ENCODE measurements at regions not wholly inside any gene's neighbourhood (a gene's known extent, or its start where the extent isn't known, plus 50 kb on each side); places are given as distances from the start of the nearest gene placed in this dataset.
"Not testable (repeated sequence)": the region's sequence is repeated elsewhere in the genome, so short reads cannot be mapped to it uniquely, and the experiment has no call there.

GRCh38 chr2:225288986-225289385 lies 110.5 kb upstream of the NYAP2 start:
- Mint-ChIP-seq H3K27me3 (no peaks in the 10 kb centered on the region), H3K9me3 (no peaks in the 10 kb centered on the region), H3K36me3 (ENCODE audit: low read depth) (no peaks in the 10 kb centered on the region), H3K4me1 (no peaks in the 10 kb centered on the region), H3K27ac (no peak overlapping the region), H3K4me3 (no peak overlapping the region)
- CTCF ChIA-PET = no interaction called here
- POLR2A ChIA-PET = no interaction called here
- DNase-seq = no peak

DNA sequence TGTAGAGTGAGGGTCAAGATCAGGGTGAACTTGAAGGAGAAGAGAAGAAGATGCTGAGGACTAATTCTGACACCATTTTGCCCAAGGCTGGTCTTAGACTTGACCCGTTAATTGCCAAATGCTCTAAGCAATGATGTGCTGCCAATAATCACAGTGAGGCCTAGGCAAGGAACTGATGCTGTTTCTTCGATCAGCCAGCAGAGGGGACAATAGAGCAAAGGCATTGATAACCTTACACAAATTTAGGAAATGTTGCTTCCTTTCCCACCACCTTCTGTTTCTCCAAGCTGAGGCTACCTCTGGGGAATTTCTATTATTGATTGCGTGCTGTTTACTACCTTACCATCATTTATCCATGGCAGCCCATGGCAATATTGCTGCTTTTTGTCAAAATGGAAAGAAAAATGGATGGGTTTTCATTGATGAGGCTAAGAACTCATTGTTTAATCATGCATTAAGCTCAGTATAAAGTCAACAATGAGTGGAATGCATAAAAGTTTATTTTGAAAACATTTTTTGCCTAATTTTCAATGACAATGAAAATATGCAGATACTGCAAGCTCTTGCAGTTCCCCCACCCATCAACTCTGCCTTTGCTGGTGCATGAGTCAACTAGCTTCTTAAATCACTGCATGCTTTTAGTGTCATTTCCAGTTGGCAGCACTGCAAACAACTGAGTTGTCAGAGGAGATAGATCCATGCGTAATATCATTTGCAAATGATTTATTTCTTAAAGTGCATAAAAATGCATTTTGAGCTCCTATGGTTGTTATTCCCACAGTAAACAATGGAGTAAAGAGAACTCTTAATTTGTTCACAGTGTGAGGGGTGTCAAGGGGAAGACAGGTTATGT lies 116.4 kb upstream of the NYAP2 start:
- H3K36me3 Mint-ChIP-seq (ENCODE audit: low read depth) = no peaks in the 10 kb centered on the region
- peak; percentile 19 for DNase-seq
- H3K27ac Mint-ChIP-seq = no peak overlapping the region
- no peaks in the 10 kb centered on the region for H3K9me3 Mint-ChIP-seq
- no peak overlapping the region for H3K4me3 Mint-ChIP-seq
- ChIA-PET CTCF (interaction anchor here (0.6 to 3.4 kb wide), 8 partner anchors 12 to 378 kb away, joined by 3 to 28 read pairs (median 3); no protein-coding TSS in a partner anchor), POLR2A (interaction anchor here (1.0 kb wide), 1 partner anchor 382 kb away, joined by 3 read pairs; no protein-coding TSS in a partner anchor)
- H3K27me3 Mint-ChIP-seq = no peaks in the 10 kb centered on the region
- H3K4me1 Mint-ChIP-seq = no peaks in the 10 kb centered on the region

- no peaks in the 10 kb centered on the region for H3K4me1 Mint-ChIP-seq
- POLR2A ChIA-PET = no interaction called here
- H3K27me3 Mint-ChIP-seq = no peaks in the 10 kb centered on the region
- CTCF ChIA-PET = no interaction called here
- H3K4me3 Mint-ChIP-seq = no peak overlapping the region
- peaks cover 2% of the 10 kb centered on the region for H3K9me3 Mint-ChIP-seq
- no peaks in the 10 kb centered on the region for H3K36me3 Mint-ChIP-seq (ENCODE audit: low read depth)
- H3K27ac Mint-ChIP-seq = no peak overlapping the region
- no peak for DNase-seq
These were observed 123.3 kb upstream of the NYAP2 start for GRCh38 chr2:225276207-225276606.

DNA sequence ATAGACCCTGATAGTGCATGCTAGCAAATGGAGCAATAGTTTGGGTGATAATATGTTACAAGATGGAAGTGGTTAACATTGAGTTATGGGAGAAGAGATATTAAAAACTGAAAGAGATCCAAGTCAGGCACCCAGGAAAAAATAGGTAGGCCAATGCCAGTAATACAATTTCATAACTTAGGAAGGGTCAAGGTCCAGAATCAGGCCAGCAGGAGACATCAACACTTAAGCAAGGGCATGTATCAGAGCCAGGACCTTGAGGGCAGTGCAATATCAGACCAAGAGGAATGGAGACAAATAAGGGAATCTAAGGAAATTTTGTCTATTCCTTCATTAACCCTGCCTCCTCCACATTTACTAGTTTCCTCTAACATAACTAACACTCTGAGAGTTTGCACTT lies 124.1 kb upstream of the NYAP2 start:
- no peaks in the 10 kb centered on the region for H3K4me1 Mint-ChIP-seq
- ChIA-PET POLR2A (no interaction called here), CTCF (no interaction called here)
- no peaks in the 10 kb centered on the region for H3K36me3 Mint-ChIP-seq (ENCODE audit: low read depth)
- no peak for DNase-seq
- no peaks in the 10 kb centered on the region for H3K27me3 Mint-ChIP-seq
- H3K27ac Mint-ChIP-seq = no peak overlapping the region
- H3K9me3 Mint-ChIP-seq = peaks cover 2% of the 10 kb centered on the region
- H3K4me3 Mint-ChIP-seq = no peak overlapping the region

- Mint-ChIP-seq H3K4me1 (no peaks in the 10 kb centered on the region), H3K4me3 (no peak overlapping the region), H3K9me3 (peaks cover 2% of the 10 kb centered on the region), H3K36me3 (ENCODE audit: low read depth) (no peaks in the 10 kb centered on the region), H3K27me3 (no peaks in the 10 kb centered on the region), H3K27ac (no peak overlapping the region)
- ChIA-PET CTCF (no interaction called here), POLR2A (no interaction called here)
- DNase-seq = no peak
These were observed 124.8 kb upstream of the NYAP2 start for GRCh38 chr2:225274751-225275150.

GRCh38 chr2:225272173-225272572 lies 127.3 kb upstream of the NYAP2 start:
- no peaks in the 10 kb centered on the region for H3K27me3 Mint-ChIP-seq
- CTCF ChIA-PET = no interaction called here
- POLR2A ChIA-PET = no interaction called here
- H3K27ac Mint-ChIP-seq = no peak overlapping the region
- no peak overlapping the region for H3K4me3 Mint-ChIP-seq
- H3K9me3 Mint-ChIP-seq = peaks cover 2% of the 10 kb centered on the region
- H3K36me3 Mint-ChIP-seq (ENCODE audit: low read depth) = no peaks in the 10 kb centered on the region
- no peak for DNase-seq
- no peaks in the 10 kb centered on the region for H3K4me1 Mint-ChIP-seq

DNA sequence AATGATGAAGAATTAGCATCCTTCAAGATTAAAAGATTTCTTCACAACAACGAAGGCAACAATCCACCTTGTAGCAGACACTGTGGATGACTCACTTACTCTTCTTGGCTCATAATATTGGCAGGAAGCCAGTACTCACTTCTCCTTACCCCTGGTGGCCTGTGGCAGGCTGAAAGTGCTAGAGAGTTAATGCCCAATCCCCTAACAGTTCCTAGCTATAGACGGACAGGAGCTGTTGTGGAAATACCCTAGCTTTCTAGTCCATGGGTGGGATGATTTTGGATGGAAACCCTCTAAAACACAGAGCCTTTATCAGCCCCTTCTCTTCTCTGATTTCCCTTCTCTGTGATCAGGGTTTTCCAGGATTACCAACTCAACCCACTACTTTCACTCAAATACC lies 128.6 kb upstream of the NYAP2 start:
- Mint-ChIP-seq H3K27me3 (no peaks in the 10 kb centered on the region), H3K27ac (no peak overlapping the region), H3K9me3 (no peaks in the 10 kb centered on the region), H3K4me3 (no peak overlapping the region), H3K4me1 (no peaks in the 10 kb centered on the region), H3K36me3 (ENCODE audit: low read depth) (no peaks in the 10 kb centered on the region)
- CTCF ChIA-PET = no interaction called here
- POLR2A ChIA-PET = no interaction called here
- DNase-seq = no peak

- Mint-ChIP-seq H3K9me3 (no peaks in the 10 kb centered on the region), H3K27me3 (no peaks in the 10 kb centered on the region), H3K27ac (no peak overlapping the region), H3K4me1 (no peaks in the 10 kb centered on the region), H3K36me3 (ENCODE audit: low read depth) (no peaks in the 10 kb centered on the region), H3K4me3 (no peak overlapping the region)
- ChIA-PET POLR2A (no interaction called here), CTCF (no interaction called here)
- DNase-seq = no peak
These were observed 129.5 kb upstream of the NYAP2 start for GRCh38 chr2:225270053-225270452.

DNA sequence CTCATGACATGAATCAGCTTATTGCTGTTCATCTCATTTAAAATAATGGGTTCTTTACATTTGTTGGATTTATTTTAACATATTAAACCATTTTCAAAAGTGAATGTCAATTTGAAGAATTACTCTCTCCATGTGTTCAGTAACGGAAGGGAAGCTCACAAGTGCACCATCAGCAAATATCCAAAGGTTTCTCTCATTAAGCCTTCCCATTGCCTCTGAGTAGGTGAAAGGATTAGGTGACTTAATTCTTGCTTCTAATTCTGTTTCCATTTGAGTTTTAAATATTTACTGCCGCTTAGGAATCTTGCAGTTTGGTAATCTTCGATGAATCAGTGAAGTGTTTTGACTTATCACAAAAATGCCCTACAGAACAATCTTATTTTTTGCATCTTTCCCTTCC lies 145.1 kb upstream of the NYAP2 start:
- H3K4me3 Mint-ChIP-seq = no peak overlapping the region
- ChIA-PET POLR2A (no interaction called here), CTCF (no interaction called here)
- no peak for DNase-seq
- H3K4me1 Mint-ChIP-seq = no peaks in the 10 kb centered on the region
- H3K27me3 Mint-ChIP-seq = no peaks in the 10 kb centered on the region
- H3K36me3 Mint-ChIP-seq (ENCODE audit: low read depth) = no peaks in the 10 kb centered on the region
- no peaks in the 10 kb centered on the region for H3K9me3 Mint-ChIP-seq
- H3K27ac Mint-ChIP-seq = no peak overlapping the region

- H3K27me3 Mint-ChIP-seq = no peaks in the 10 kb centered on the region
- no peaks in the 10 kb centered on the region for H3K36me3 Mint-ChIP-seq (ENCODE audit: low read depth)
- H3K27ac Mint-ChIP-seq = no peak overlapping the region
- no peak for DNase-seq
- no peak overlapping the region for H3K4me3 Mint-ChIP-seq
- no peaks in the 10 kb centered on the region for H3K9me3 Mint-ChIP-seq
- POLR2A ChIA-PET = no interaction called here
- H3K4me1 Mint-ChIP-seq = no peaks in the 10 kb centered on the region
- CTCF ChIA-PET = no interaction called here
These were observed 154.6 kb upstream of the NYAP2 start for GRCh38 chr2:225244933-225245332.

- H3K4me3 Mint-ChIP-seq = no peak overlapping the region
- H3K27ac Mint-ChIP-seq = no peak overlapping the region
- no peak for DNase-seq
- H3K36me3 Mint-ChIP-seq (ENCODE audit: low read depth) = no peaks in the 10 kb centered on the region
- ChIA-PET POLR2A (no interaction called here), CTCF (no interaction called here)
- H3K9me3 Mint-ChIP-seq = no peaks in the 10 kb centered on the region
- H3K27me3 Mint-ChIP-seq = no peaks in the 10 kb centered on the region
- no peaks in the 10 kb centered on the region for H3K4me1 Mint-ChIP-seq
These were observed 162.7 kb upstream of the NYAP2 start for GRCh38 chr2:225236769-225237323.

GRCh38 chr2:225233234-225233633 lies 166.3 kb upstream of the NYAP2 start:
- ChIA-PET CTCF (no interaction called here), POLR2A (no interaction called here)
- H3K27me3 Mint-ChIP-seq = no peaks in the 10 kb centered on the region
- H3K4me1 Mint-ChIP-seq = no peaks in the 10 kb centered on the region
- no peak overlapping the region for H3K4me3 Mint-ChIP-seq
- H3K27ac Mint-ChIP-seq = no peak overlapping the region
- H3K9me3 Mint-ChIP-seq = no peaks in the 10 kb centered on the region
- H3K36me3 Mint-ChIP-seq (ENCODE audit: low read depth) = no peaks in the 10 kb centered on the region
- DNase-seq = no peak

GRCh38 chr2:225231900-225232299 lies 167.6 kb upstream of the NYAP2 start:
- ChIA-PET POLR2A (no interaction called here), CTCF (no interaction called here)
- DNase-seq = no peak
- Mint-ChIP-seq H3K9me3 (no peaks in the 10 kb centered on the region), H3K27ac (no peak overlapping the region), H3K4me3 (no peak overlapping the region), H3K4me1 (no peaks in the 10 kb centered on the region), H3K27me3 (no peaks in the 10 kb centered on the region), H3K36me3 (ENCODE audit: low read depth) (no peaks in the 10 kb centered on the region)

GRCh38 chr2:225229346-225229745 lies 170.2 kb upstream of the NYAP2 start:
- POLR2A ChIA-PET; H3K27me3 Mint-ChIP-seq; CTCF ChIA-PET; DNase-seq; H3K27ac Mint-ChIP-seq; H3K36me3 Mint-ChIP-seq (ENCODE audit: low read depth); H3K4me3 Mint-ChIP-seq; H3K4me1 Mint-ChIP-seq; H3K9me3 Mint-ChIP-seq: not testable (repeated sequence)
